T-helper 1 cell treated with Interleukin-12 subunit alpha and Interleukin-12 subunit beta and Interleukin-4 antibody, amounts not matched to agents 30 μg/mL and 1 μg/mL, for 36 hours (primary cell): ENCODE measurements at regions not wholly inside any gene's neighbourhood (a gene's known extent, or its start where the extent isn't known, plus 50 kb on each side); places are given as distances from the start of the nearest gene placed in this dataset.
"Not testable (repeated sequence)": the region's sequence is repeated elsewhere in the genome, so short reads cannot be mapped to it uniquely, and the experiment has no call there.

ENCODE experiments used
- H3K27ac Mint-ChIP-seq: one replicate; pipeline ENCODE4 v1.8.0; 2021; ENCODE audit warnings: mild to moderate bottlenecking, mixed read lengths
- H3K27me3 Mint-ChIP-seq: one replicate; pipeline ENCODE4 v1.8.0; 2021; ENCODE audit warnings: low read depth, mixed read lengths
- H3K36me3 Mint-ChIP-seq: one replicate; pipeline ENCODE4 v1.8.0; 2021; ENCODE audit warnings: low read depth, mixed read lengths
- H3K4me1 Mint-ChIP-seq: one replicate; pipeline ENCODE4 v1.8.0; 2021; ENCODE audit warnings: low read depth, mixed read lengths
- H3K4me3 Mint-ChIP-seq: one replicate; pipeline ENCODE4 v1.8.0; 2021; ENCODE audit warnings: mild to moderate bottlenecking, moderate library complexity, mixed read lengths
- H3K9me3 Mint-ChIP-seq: one replicate; pipeline ENCODE4 v1.8.0; 2021; ENCODE audit warnings: mixed read lengths

GRCh38 chr13:20332361-20333096 is 100.4 kb upstream of the GJB6 start:
- Mint-ChIP-seq H3K27me3 (peaks cover 38% of the 10 kb centered on the region), H3K4me3 (no peak overlapping the region), H3K4me1 (peaks cover 3% of the 10 kb centered on the region), H3K36me3 (peaks cover 4% of the 10 kb centered on the region), H3K27ac (no peak overlapping the region), H3K9me3 (peaks cover 11% of the 10 kb centered on the region)

- Mint-ChIP-seq H3K36me3 (peaks cover 4% of the 10 kb centered on the region), H3K9me3 (peaks cover 17% of the 10 kb centered on the region), H3K4me1 (no peaks in the 10 kb centered on the region), H3K4me3 (no peak overlapping the region), H3K27me3 (peaks cover 40% of the 10 kb centered on the region), H3K27ac (no peak overlapping the region)
Measured at GRCh38 chr13:20331949-20332348, 99.8 kb upstream of the GJB6 start.

- no peak overlapping the region for H3K27ac Mint-ChIP-seq
- peaks cover 19% of the 10 kb centered on the region for H3K9me3 Mint-ChIP-seq
- peaks cover 37% of the 10 kb centered on the region for H3K27me3 Mint-ChIP-seq
- no peak overlapping the region for H3K4me3 Mint-ChIP-seq
- H3K4me1 Mint-ChIP-seq: no peaks in the 10 kb centered on the region
- H3K36me3 Mint-ChIP-seq: peaks cover 4% of the 10 kb centered on the region
Measured at GRCh38 chr13:20331419-20331818, 99.3 kb upstream of the GJB6 start.

- H3K36me3 Mint-ChIP-seq: peaks cover 4% of the 10 kb centered on the region
- H3K4me3 Mint-ChIP-seq: no peak overlapping the region
- no peak overlapping the region for H3K27ac Mint-ChIP-seq
- no peaks in the 10 kb centered on the region for H3K4me1 Mint-ChIP-seq
- peaks cover 35% of the 10 kb centered on the region for H3K9me3 Mint-ChIP-seq
- peaks cover 28% of the 10 kb centered on the region for H3K27me3 Mint-ChIP-seq
Measured at GRCh38 chr13:20326809-20327208, 94.7 kb upstream of the GJB6 start.

- Mint-ChIP-seq H3K4me3 (no peak overlapping the region), H3K27ac (peak overlapping the region; percentile 59), H3K36me3 (peaks cover 4% of the 10 kb centered on the region), H3K4me1 (no peaks in the 10 kb centered on the region), H3K9me3 (peaks cover 35% of the 10 kb centered on the region), H3K27me3 (peaks cover 32% of the 10 kb centered on the region)
Measured at GRCh38 chr13:20326276-20326675, 94.2 kb upstream of the GJB6 start.

GRCh38 chr13:20320885-20321284 is 88.8 kb upstream of the GJB6 start:
- H3K27ac Mint-ChIP-seq: no peak overlapping the region
- H3K27me3 Mint-ChIP-seq: peaks cover 14% of the 10 kb centered on the region
- H3K9me3 Mint-ChIP-seq: peaks cover 14% of the 10 kb centered on the region
- H3K4me3 Mint-ChIP-seq: no peak overlapping the region
- H3K36me3 Mint-ChIP-seq: no peaks in the 10 kb centered on the region
- H3K4me1 Mint-ChIP-seq: no peaks in the 10 kb centered on the region

- H3K4me1 Mint-ChIP-seq: no peaks in the 10 kb centered on the region
- H3K27me3 Mint-ChIP-seq: peaks cover 12% of the 10 kb centered on the region
- no peaks in the 10 kb centered on the region for H3K36me3 Mint-ChIP-seq
- no peak overlapping the region for H3K4me3 Mint-ChIP-seq
- H3K9me3 Mint-ChIP-seq: no peaks in the 10 kb centered on the region
- no peak overlapping the region for H3K27ac Mint-ChIP-seq
Measured at GRCh38 chr13:20313896-20314295, 81.8 kb upstream of the GJB6 start.

GRCh38 chr13:20312292-20312691 is 80.2 kb upstream of the GJB6 start:
- Mint-ChIP-seq H3K36me3 (no peaks in the 10 kb centered on the region), H3K9me3 (peaks cover 7% of the 10 kb centered on the region), H3K4me1 (no peaks in the 10 kb centered on the region), H3K4me3 (no peak overlapping the region), H3K27ac (no peak overlapping the region), H3K27me3 (peaks cover 16% of the 10 kb centered on the region)

- Mint-ChIP-seq H3K27me3 (peaks cover 16% of the 10 kb centered on the region), H3K27ac (no peak overlapping the region), H3K4me3 (no peak overlapping the region), H3K36me3 (no peaks in the 10 kb centered on the region), H3K4me1 (no peaks in the 10 kb centered on the region), H3K9me3 (peaks cover 8% of the 10 kb centered on the region)
Measured at GRCh38 chr13:20311596-20311995, 79.5 kb upstream of the GJB6 start.

- no peaks in the 10 kb centered on the region for H3K4me1 Mint-ChIP-seq
- no peak overlapping the region for H3K4me3 Mint-ChIP-seq
- H3K36me3 Mint-ChIP-seq: no peaks in the 10 kb centered on the region
- no peak overlapping the region for H3K27ac Mint-ChIP-seq
- peaks cover 18% of the 10 kb centered on the region for H3K27me3 Mint-ChIP-seq
- H3K9me3 Mint-ChIP-seq: peaks cover 8% of the 10 kb centered on the region
Measured at GRCh38 chr13:20311022-20311421, 78.9 kb upstream of the GJB6 start.

- Mint-ChIP-seq H3K27me3 (peaks cover 50% of the 10 kb centered on the region), H3K4me3 (no peak overlapping the region), H3K27ac (no peak overlapping the region), H3K36me3 (no peaks in the 10 kb centered on the region), H3K9me3 (peaks cover 8% of the 10 kb centered on the region), H3K4me1 (no peaks in the 10 kb centered on the region)
Measured at GRCh38 chr13:20306039-20306438, 73.9 kb upstream of the GJB6 start.

- Mint-ChIP-seq H3K9me3 (peaks cover 8% of the 10 kb centered on the region), H3K27ac (no peak overlapping the region), H3K27me3 (peaks cover 54% of the 10 kb centered on the region), H3K4me1 (no peaks in the 10 kb centered on the region), H3K36me3 (no peaks in the 10 kb centered on the region), H3K4me3 (no peak overlapping the region)
Measured at GRCh38 chr13:20305587-20305986, 73.5 kb upstream of the GJB6 start.

GRCh38 chr13:20304061-20304460 is 71.9 kb upstream of the GJB6 start:
- not testable (repeated sequence) for H3K27ac Mint-ChIP-seq, H3K36me3 Mint-ChIP-seq, H3K4me1 Mint-ChIP-seq, H3K9me3 Mint-ChIP-seq, H3K4me3 Mint-ChIP-seq
- peaks cover 62% of the 10 kb centered on the region for H3K27me3 Mint-ChIP-seq

GRCh38 chr13:20303636-20304035 is 71.5 kb upstream of the GJB6 start:
- Mint-ChIP-seq H3K4me1 (no peaks in the 10 kb centered on the region), H3K4me3 (no peak overlapping the region), H3K27ac (no peak overlapping the region), H3K27me3 (peaks cover 66% of the 10 kb centered on the region), H3K36me3 (no peaks in the 10 kb centered on the region), H3K9me3 (peaks cover 8% of the 10 kb centered on the region)

GRCh38 chr13:20301403-20302071 is 69.4 kb upstream of the GJB6 start:
- H3K9me3 Mint-ChIP-seq: no peaks in the 10 kb centered on the region
- H3K27ac Mint-ChIP-seq: no peak overlapping the region
- no peaks in the 10 kb centered on the region for H3K36me3 Mint-ChIP-seq
- H3K4me1 Mint-ChIP-seq: no peaks in the 10 kb centered on the region
- H3K27me3 Mint-ChIP-seq: peaks cover 59% of the 10 kb centered on the region
- H3K4me3 Mint-ChIP-seq: no peak overlapping the region
